Mammary epithelial cell (primary cell): ENCODE measurements at regions not wholly inside any gene's neighbourhood (a gene's known extent, or its start where the extent isn't known, plus 50 kb on each side); places are given as distances from the start of the nearest gene placed in this dataset.

Experiments used
- CTCF ChIP-seq, 2 donors: IDR thresholded peaks in 1 of 2; conservative IDR thresholded peaks in 1 of 2; 2 replicates each; pipeline ENCODE4 v1.5.1; 2011 to 2012; ENCODE audit warnings: inconsistent platforms in 2 of 2, low read length in 2 of 2, mild to moderate bottlenecking in 2 of 2, control low read depth in 1 of 2, low read depth in 1 of 2; ENCODE audit not compliant: insufficient read depth in 1 of 2; ENCODE audit errors: extremely low read depth in 1 of 2
- EZH2 ChIP-seq: IDR thresholded peaks from 2 replicates; pipeline ENCODE4 v1.6.1; 2012; ENCODE audit warnings: low read length, inconsistent platforms, borderline replicate concordance

GRCh38 chr16:77002644-77003043 lies 188.3 kb upstream of the MON1B start:
- TF ChIP-seq CTCF (conservative IDR thresholded peaks at IDR 0.05 in 1 of 2, IDR thresholded peaks at IDR 0.05 in 1 of 2; ENCODE audit: extremely low read depth in 1 of 2, insufficient read depth in 1 of 2, low read depth in 1 of 2, low read length in 2 of 2) (no peak), EZH2 (no peak)
